Cardiac fibroblast (primary cell): ENCODE measurements at regions not wholly inside any gene's neighbourhood (a gene's known extent, or its start where the extent isn't known, plus 50 kb on each side); places are given as distances from the start of the nearest gene placed in this dataset.

ENCODE experiments used
- DNase-seq, 2 donors: peaks; one replicate each; pipeline versions ENCODE4 v3.0.0 to v3.0.0-alpha.2; 2010; ENCODE audit warnings: low read depth in 2 of 2
- H3K4me3 ChIP-seq, 2 donors: replicated peaks in 1 of 2; 1 replicate in 1 of 2; 2 replicates in 1 of 2; pipeline ENCODE4 v1.5.1; 2011; ENCODE audit warnings: low read depth in 2 of 2, low read length in 2 of 2, mild to moderate bottlenecking in 2 of 2, moderate library complexity in 1 of 2
- TF ChIP-seq, protein P1 (sequence below): IDR thresholded peaks from one replicate; pipeline ENCODE4 v1.5.1; 2011; ENCODE audit warnings: low read depth, mild to moderate bottlenecking, low read length, inconsistent platforms

DNA sequence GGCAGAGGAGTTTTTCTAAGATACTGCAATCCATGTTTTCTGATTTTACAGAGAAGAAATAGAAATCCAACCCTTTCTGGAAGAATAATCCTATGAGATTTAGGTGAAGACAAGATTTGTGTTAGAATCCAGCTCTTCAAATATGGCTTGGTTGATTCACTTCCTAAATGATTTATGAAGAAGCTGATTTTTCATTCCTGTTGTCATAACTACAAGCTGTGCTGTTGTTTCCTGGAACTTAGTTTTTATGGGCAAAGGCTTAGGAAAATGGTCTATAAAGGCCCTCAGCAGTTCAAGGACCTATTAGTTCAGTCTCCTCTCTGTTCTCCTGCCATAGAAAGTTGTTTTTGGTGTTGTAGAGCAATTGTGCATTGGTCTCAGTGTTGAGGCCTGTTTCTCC, 174.2 kb upstream of the FAM20A start:
- DNase-seq: peak; percentile 49 to 70
- H3K4me3 ChIP-seq: no peak overlapping the region
- TF ChIP-seq, protein P1, sequence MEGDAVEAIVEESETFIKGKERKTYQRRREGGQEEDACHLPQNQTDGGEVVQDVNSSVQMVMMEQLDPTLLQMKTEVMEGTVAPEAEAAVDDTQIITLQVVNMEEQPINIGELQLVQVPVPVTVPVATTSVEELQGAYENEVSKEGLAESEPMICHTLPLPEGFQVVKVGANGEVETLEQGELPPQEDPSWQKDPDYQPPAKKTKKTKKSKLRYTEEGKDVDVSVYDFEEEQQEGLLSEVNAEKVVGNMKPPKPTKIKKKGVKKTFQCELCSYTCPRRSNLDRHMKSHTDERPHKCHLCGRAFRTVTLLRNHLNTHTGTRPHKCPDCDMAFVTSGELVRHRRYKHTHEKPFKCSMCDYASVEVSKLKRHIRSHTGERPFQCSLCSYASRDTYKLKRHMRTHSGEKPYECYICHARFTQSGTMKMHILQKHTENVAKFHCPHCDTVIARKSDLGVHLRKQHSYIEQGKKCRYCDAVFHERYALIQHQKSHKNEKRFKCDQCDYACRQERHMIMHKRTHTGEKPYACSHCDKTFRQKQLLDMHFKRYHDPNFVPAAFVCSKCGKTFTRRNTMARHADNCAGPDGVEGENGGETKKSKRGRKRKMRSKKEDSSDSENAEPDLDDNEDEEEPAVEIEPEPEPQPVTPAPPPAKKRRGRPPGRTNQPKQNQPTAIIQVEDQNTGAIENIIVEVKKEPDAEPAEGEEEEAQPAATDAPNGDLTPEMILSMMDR: no peak

DNA sequence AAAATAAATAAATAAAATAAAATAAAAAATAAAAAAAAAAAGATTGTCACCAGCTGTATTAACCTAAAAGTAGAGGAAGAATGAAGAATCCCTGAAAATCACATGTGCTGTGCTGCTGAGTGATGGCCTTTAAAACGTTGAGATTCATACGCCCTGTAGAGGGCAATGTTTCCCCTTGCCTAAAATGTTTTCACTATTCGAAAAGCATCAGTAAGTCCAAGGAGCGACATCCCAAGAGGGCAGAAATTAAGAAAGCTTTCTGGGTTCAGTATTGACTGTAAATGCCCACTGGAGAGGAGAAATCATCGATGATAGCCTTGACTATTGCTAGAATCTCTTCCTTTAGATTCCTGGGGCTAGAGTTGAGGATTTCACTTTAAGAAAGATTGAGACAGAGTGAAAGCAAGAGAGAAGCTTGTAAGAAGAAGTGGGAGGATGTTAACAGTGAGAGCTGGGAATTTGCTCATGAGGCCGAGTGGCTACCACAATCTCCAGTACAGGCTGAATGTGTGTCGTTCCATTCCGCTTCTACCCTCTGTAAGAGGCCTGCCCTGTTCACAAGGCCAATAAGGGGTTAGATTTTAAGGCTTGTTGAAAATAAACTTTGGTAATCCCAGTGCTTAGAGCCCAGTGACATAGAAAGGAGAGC, 170.8 kb upstream of the FAM20A start:
- H3K4me3 ChIP-seq: peak overlapping the region in 1 of 2 donors; percentile 35
- TF ChIP-seq, protein P1: peak; percentile 70
- peak; percentile 90 to 91 for DNase-seq

DNA sequence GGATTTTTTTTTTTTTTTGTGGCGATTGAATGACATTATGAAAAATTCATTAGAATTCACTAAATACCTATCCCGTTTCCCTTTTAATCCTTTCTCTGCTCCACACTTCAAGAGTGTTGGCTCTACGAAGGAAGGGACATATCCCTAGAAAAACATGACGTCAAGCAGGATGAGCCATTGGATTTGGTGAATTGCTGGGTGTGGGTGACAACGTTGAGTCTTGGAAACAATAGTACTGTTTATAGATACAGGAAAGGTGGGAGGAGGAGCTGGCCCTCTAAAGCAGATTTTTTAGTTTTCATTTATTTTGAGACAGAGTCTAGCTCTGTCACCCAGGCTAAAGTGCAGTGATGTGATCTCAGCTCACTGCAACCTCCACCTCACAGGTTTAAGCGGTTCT, 167.6 kb upstream of the FAM20A start:
- no peak overlapping the region for H3K4me3 ChIP-seq
- peak in 1 of 2 donors; percentile 7 for DNase-seq
- TF ChIP-seq, protein P1: no peak

DNA sequence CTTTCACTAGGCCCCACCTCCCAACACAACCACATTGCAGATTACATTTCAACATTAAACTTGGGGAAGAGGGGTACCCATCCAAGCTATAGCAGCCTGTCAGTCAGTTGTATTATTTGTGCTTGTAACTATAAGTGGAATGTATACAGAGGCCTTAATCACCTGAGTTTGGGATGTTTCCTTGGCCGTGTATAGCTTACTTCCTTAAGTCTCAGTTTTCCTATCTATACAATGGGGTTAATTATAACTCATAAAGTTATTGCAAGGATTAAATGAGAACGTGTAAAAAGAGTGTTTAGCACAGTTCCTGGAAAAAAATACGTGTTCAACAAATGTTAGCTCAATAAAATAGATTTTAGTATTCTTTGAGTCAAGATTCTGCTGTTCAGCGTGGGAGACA, 165.5 kb upstream of the FAM20A start:
- TF ChIP-seq, protein P1: no peak
- no peak for DNase-seq

DNA sequence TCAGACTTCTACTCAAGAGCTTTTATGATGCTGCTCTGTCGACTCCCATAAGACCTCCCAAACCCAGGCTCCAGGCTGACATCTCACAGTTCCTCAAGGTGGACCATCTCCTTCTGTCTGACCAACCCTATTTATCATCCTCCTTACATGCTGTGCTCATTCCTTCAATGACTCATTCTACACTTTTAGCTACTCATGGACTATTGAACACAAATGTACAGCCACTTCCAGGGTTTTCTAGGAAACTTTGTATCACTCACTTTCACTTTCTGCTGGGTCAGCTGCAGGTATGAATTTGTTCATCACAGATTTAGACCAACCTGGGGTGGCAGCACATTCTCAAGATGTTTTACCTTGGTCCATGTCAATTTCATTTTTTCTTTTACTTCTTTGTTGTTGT, 162.4 kb upstream of the FAM20A start:
- DNase-seq: peak in 1 of 2 donors; percentile 54
- TF ChIP-seq, protein P1: no peak
- H3K4me3 ChIP-seq: no peak overlapping the region

More for the DNA sequence above, 165.5 kb upstream of the FAM20A start:
- no peak overlapping the region for H3K4me3 ChIP-seq

DNA sequence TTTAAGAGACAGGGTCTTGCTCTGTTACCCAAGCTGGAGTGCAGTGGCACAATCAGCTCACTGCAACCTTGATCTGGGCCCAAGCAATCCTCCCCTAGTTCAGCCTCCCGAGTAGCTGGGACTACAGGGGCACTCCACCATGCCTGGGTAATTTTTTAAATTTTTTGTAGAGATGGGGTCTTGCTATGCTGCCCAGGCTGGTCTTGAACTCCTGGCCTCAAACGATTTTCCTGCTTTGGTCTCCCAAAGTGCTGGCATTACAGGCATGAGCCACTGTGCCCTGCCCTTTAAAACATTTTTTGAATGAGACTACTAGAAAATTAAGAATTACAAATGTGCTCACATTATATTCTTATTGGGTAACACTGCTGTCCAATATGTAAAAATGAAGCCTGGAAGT, 161.7 kb upstream of the FAM20A start:
- H3K4me3 ChIP-seq: no peak overlapping the region
- DNase-seq: no peak
- TF ChIP-seq, protein P1: no peak

DNA sequence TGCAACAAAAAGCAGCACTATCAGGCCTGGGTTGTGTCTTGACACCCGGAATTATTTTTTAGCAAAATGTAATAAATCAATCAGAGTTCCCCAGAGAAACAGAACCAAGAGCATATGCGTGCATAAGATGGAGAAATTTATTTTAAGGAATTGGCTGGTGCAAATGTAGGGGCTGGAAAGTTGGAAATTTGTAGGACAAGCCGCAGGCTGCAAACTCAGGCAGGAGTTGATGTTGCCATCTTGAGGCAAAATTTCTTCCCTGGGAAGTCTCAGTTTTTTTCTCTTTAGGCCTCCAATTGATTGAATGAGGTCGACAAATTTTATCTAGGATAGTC, 158.9 kb upstream of the FAM20A start:
- no peak overlapping the region for H3K4me3 ChIP-seq
- TF ChIP-seq, protein P1: no peak
- DNase-seq: no peak
